SK-N-MC (cell line): ENCODE measurements at regions not wholly inside any gene's neighbourhood (a gene's known extent, or its start where the extent isn't known, plus 50 kb on each side); places are given as distances from the start of the nearest gene placed in this dataset.
"Not testable (repeated sequence)": the region's sequence is repeated elsewhere in the genome, so short reads cannot be mapped to it uniquely, and the experiment has no call there.

ENCODE experiments used
- DNase-seq: peaks from one replicate; pipeline ENCODE4 v3.0.0-alpha.2; 2011; ENCODE audit warnings: low read depth, low spot score
- H3K27ac ChIP-seq: fragments of 200-600 bp; sonication (generic); 2 replicates; pipeline ENCODE4 v1.5.1; 2016; ENCODE audit warnings: mixed run types
- H3K36me3 ChIP-seq: fragments of 200-600 bp; sonication (generic); 2 replicates; pipeline ENCODE4 v1.6.1; 2017; ENCODE audit warnings: antibody characterized with exemption, low read length, mixed read lengths; ENCODE audit not compliant: insufficient read depth
- H3K4me3 ChIP-seq: fragments of 200-600 bp; sonication (generic); 2 replicates; pipeline ENCODE4 v1.5.1; 2016
- H3K9ac ChIP-seq: fragments of 200-600 bp; sonication (generic); 2 replicates; pipeline ENCODE4 v1.8.0; 2017; ENCODE audit warnings: mixed run types, mixed read lengths; ENCODE audit not compliant: insufficient read length
- H3K9me3 ChIP-seq: fragments of 200-600 bp; sonication (generic); 2 replicates; pipeline ENCODE4 v1.6.1; 2017; ENCODE audit warnings: low read depth, mild to moderate bottlenecking, antibody characterized with exemption, low read length, moderate library complexity, mixed read lengths
- EZH2 ChIP-seq: fragments of 200-600 bp; sonication (generic); IDR thresholded peaks from one replicate; pipeline ENCODE4 v1.6.1; 2017; ENCODE audit warnings: antibody characterized with exemption
- FOXP2 ChIP-seq: optimal IDR thresholded peaks from 2 replicates; pipeline ENCODE3; 2011; ENCODE audit warnings: mild to moderate bottlenecking, moderate library complexity; ENCODE audit not compliant: insufficient read depth; ENCODE audit errors: extremely low read length, control extremely low read depth
- POLR2AphosphoS5 ChIP-seq: IDR thresholded peaks from 2 replicates; pipeline ENCODE4 v1.6.1; 2012; ENCODE audit warnings: mild to moderate bottlenecking, low read depth, low read length, borderline replicate concordance

- Histone ChIP-seq H3K9me3 (no peaks in the 10 kb centered on the region), H3K9ac (no peak overlapping the region), H3K4me3 (no peak overlapping the region), H3K36me3 (no peaks in the 10 kb centered on the region), H3K27ac (no peak overlapping the region)
- no peak for DNase-seq
- TF ChIP-seq EZH2 (no peak), FOXP2 (no peak), POLR2AphosphoS5 (no peak)
Measured at GRCh38 chr2:87401726-87402345, 346.1 kb upstream of the PLGLB2 start.

GRCh38 chr2:87403893-87404175 lies 344.1 kb upstream of the PLGLB2 start:
- no peak overlapping the region for H3K9ac ChIP-seq
- no peak overlapping the region for H3K4me3 ChIP-seq
- no peaks in the 10 kb centered on the region for H3K9me3 ChIP-seq
- TF ChIP-seq POLR2AphosphoS5 (no peak), EZH2 (no peak), FOXP2 (no peak)
- H3K27ac ChIP-seq = no peak overlapping the region
- DNase-seq = no peak
- no peaks in the 10 kb centered on the region for H3K36me3 ChIP-seq

DNA sequence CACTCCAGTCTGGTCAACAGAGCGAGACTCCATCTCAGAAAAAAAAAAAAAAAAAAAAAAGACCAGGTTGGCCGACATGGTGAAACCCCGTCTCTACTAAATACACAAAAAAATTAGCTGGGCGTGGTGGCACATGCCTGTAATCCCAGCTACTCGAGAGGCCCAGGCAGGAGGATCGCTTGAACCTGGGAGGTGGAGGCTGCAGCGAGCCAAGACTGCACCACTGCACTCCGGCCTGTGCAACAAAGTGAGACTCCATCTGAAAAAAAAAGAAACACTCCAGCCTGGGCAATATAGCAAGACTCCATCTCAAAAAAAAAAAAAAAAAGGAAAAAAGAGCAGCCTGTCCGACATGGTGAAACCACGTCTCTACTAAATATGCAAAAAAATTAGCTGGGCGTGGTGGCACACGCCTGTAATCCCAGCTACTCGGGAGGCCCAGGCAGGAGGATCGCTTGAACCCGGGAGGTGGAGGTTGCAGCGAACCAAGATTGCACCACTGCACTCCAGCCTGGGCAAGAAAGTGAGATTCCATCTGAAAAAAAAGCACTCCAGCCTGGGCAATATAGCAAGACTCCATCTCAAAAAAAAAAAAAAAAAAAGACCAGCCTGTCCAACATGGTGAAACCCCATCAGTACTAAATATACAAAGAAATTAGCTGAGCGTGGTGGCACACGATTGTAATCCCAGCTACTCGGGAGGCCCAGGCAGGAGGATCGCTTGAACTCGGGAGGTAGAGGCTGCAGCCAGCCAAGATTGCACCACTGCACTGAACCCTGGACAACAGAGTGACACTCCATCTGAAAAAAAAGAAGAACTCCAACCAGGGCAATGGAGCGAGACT lies 343.3 kb upstream of the PLGLB2 start:
- not testable (repeated sequence) for H3K27ac ChIP-seq, DNase-seq, H3K9ac ChIP-seq, H3K9me3 ChIP-seq, H3K4me3 ChIP-seq, H3K36me3 ChIP-seq

DNA sequence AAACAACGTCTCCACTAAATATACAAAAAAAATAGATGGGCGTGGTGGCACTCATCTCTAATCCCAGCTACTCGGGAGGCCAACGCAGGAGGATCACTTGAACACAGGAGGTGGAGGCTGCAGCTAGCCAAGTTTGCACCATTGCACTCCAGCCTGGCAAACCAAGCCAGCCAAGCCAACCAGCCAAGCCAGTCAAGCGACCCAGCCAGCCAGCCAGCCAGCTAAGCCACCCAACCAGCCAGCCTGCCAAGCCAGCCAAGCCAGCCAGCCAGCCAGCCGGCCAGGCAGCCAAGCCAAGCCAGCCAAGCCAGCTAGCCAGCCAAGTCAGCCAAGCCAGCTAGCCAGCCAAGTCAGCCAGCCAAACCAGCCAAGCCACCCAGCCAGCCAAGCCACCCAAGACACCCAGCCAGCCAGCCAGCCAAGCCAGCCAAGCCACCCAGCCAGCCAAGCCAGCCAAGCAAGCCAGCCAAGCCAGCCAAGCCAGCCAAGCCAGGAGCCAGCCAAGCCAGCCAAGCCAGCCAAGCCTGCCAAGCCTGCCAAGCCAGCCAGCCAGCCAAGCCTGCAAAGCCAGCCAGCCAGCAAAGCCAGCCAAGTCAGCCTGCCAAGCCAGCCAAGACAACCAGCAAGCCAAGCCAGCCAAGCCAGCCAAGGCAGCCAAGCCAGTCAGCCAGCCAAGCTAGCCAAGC lies 342.2 kb upstream of the PLGLB2 start:
- H3K9ac ChIP-seq, H3K9me3 ChIP-seq, H3K36me3 ChIP-seq, H3K27ac ChIP-seq, DNase-seq, H3K4me3 ChIP-seq: not testable (repeated sequence)

- H3K9me3 ChIP-seq, H3K4me3 ChIP-seq, H3K9ac ChIP-seq, H3K36me3 ChIP-seq, H3K27ac ChIP-seq, DNase-seq: not testable (repeated sequence)
Measured at GRCh38 chr2:87406406-87407175, 341.3 kb upstream of the PLGLB2 start.

DNA sequence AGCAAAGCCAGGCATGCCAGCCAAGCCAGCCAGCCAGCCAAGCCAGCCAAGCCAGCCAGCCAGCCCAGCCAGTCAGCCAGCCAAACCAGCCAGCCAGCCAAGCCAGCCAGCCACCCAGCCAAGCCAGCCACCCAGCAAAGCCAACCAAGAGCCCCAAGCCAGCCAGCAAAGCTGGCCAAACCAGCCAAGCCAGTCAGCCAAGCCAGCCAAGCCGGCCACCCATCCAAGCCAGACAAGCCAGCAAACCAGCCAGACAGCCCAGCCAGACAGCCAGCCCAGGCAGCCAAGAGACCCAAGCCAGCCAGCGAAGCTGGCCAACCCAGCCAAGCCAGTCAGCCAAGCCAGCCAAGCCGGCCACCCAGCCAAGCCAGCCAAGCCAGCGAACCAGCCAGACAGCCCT lies 338.3 kb upstream of the PLGLB2 start:
- not testable (repeated sequence) for H3K36me3 ChIP-seq, H3K9me3 ChIP-seq, H3K4me3 ChIP-seq, H3K27ac ChIP-seq, H3K9ac ChIP-seq, DNase-seq

DNA sequence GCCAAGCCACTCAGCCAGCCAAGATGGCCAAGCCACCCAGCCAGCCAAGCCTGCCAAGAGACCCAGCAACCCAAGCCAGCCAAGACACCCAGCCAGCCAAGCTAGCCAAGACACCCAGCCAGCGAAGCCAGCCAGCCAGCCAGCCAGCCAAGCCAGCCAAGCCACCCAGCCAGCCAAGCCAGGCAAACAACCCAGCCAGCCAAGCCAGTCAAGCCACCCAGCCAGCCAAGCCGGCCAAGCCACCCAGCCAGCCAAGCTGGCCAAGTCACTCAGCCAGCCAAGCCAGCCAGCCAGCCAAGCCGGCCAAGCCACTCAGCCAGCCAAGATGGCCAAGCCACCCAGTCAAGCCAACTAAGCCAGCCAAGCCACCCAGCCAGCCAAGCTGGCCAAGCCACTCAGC lies 337.5 kb upstream of the PLGLB2 start:
- not testable (repeated sequence) for H3K9me3 ChIP-seq, H3K4me3 ChIP-seq, H3K36me3 ChIP-seq, H3K9ac ChIP-seq, H3K27ac ChIP-seq, DNase-seq

- DNase-seq, H3K36me3 ChIP-seq, H3K9ac ChIP-seq, H3K9me3 ChIP-seq, H3K4me3 ChIP-seq, H3K27ac ChIP-seq: not testable (repeated sequence)
Measured at GRCh38 chr2:87412036-87412820, 335.7 kb upstream of the PLGLB2 start.

GRCh38 chr2:87414331-87414730 lies 333.6 kb upstream of the PLGLB2 start:
- H3K9ac ChIP-seq, H3K9me3 ChIP-seq, H3K4me3 ChIP-seq, H3K36me3 ChIP-seq, DNase-seq, H3K27ac ChIP-seq: not testable (repeated sequence)

DNA sequence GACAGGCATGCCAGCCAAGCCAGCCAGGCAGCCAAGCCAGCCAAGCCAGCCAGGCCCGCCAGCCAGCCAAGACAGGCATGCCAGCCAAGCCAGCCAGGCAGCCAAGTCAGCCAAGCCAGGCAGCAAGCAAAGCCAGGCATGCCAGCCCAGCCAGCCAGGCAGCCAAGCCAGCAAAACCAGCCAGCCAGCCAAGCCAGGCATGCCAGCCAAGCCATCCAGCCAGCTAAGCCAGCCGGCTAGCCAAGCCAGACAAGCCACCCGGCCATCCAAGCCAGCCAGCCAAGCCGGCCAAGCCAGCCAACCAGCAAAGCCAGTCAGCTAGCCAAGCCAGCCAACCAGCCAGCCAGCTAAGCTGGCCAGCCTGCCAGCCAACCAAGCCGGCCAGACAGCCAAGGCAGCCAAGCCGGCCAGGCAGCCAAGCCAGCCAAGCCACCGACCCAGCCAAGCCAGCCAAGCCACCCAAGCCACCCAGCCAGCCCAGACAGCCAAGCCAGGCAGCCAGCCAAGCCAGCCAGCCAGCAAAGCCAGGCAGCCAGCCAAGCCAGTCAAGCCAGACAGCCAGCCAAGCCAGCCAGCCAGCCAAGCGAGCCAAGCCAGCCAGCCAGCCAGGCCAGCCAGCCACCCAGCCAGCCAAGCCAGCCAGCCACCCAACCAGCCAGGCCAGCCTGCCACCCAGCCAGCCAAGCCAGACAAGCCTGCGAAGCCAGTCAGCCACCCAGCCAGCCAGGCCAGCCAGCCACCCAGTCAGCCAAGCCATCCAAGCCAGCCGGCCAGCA lies 332.9 kb upstream of the PLGLB2 start:
- not testable (repeated sequence) for H3K4me3 ChIP-seq, DNase-seq, H3K9me3 ChIP-seq, H3K9ac ChIP-seq, H3K27ac ChIP-seq, H3K36me3 ChIP-seq

GRCh38 chr2:87415586-87416265 lies 332.2 kb upstream of the PLGLB2 start:
- not testable (repeated sequence) for H3K9me3 ChIP-seq, H3K9ac ChIP-seq, H3K36me3 ChIP-seq, H3K4me3 ChIP-seq, DNase-seq, H3K27ac ChIP-seq

- DNase-seq, H3K4me3 ChIP-seq, H3K27ac ChIP-seq, H3K9me3 ChIP-seq, H3K9ac ChIP-seq, H3K36me3 ChIP-seq: not testable (repeated sequence)
Measured at GRCh38 chr2:87416266-87416592, 331.7 kb upstream of the PLGLB2 start.
